Germinal center (tissue), 1 donor: ENCODE measurements at regions not wholly inside any gene's neighbourhood (a gene's known extent, or its start where the extent isn't known, plus 50 kb on each side); places are given as distances from the start of the nearest gene placed in this dataset.

Source experiments
- DNase-seq: peaks from one replicate; pipeline ENCODE4 v3.0.0; 2012; ENCODE audit warnings: mixed read lengths, low spot score

DNA sequence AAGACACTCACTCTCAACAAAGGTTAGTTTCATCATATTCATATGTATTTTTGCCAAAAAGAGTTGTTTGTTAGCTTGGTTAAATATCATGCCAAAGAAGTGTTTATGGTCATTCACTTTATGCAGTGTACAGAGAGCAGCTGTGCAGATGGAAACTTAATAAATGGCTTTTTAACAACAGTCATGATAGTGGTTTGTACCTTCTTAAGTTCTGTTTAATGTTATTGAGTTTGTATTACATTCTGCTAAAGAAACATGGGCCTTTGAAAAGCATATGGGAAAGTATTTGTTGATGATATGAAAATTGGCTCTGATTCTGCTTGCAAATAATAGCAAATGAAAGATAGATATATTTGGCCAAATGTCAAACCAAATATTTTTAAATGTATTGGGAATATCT lies 607.3 kb downstream of the NCAM2 start:
- DNase-seq: no peak

DNA sequence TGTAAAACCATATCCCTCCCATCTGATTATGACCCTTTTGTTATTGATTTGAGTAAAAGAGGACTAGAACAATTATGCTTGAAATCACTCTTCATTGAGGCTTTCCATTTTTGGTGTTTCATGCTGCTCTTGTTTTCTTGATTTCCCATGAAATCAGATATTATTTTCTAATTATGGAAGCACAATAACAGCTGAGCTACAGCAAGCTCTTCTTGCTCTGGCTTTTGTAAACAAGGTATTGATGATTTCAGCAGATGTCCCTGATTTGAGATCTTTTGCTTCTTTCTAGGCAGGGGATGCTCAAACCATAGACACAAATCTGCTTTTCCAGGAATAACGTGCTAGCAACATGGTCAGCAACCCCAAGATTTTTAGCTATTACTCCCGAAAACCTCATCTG lies 607.8 kb downstream of the NCAM2 start:
- DNase-seq: no peak

DNA sequence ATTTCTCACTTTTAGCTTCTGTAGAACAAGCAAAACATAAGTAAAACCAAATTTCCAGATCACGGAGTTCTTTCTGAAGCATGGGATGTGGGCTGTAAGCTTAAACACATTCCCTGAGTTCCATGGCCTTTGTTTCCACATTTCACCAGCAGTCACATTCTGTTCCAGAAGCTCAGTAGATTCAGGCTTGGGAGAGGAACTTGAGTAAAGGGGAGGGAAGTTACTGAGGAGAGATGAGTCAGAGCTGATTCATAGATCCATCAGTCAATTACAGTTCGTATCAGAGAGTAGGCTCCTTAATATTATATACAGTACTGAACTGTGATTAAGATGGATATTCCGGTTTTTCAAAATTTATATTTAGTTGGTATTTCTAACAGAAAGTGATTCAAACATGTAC lies 614.3 kb downstream of the NCAM2 start:
- no peak for DNase-seq

DNA sequence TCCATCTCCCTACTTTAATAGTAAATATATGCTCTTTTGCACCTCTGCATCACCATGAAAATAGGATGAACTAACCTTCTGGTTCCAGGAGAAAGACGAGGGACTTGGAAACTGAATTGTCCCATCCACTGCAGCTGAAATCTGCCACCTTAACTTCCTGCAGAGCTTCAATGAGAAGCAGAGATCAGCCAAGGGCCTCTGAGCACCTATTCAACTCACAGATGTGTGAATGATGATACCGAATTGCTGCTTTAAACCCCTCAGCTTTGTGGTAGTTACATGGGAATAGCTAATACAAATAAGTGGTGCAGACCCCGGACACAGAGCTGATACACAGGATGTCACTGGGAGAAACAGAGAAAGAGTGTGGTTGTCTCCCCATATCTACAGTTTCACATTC lies 616.8 kb downstream of the NCAM2 start:
- no peak for DNase-seq

DNA sequence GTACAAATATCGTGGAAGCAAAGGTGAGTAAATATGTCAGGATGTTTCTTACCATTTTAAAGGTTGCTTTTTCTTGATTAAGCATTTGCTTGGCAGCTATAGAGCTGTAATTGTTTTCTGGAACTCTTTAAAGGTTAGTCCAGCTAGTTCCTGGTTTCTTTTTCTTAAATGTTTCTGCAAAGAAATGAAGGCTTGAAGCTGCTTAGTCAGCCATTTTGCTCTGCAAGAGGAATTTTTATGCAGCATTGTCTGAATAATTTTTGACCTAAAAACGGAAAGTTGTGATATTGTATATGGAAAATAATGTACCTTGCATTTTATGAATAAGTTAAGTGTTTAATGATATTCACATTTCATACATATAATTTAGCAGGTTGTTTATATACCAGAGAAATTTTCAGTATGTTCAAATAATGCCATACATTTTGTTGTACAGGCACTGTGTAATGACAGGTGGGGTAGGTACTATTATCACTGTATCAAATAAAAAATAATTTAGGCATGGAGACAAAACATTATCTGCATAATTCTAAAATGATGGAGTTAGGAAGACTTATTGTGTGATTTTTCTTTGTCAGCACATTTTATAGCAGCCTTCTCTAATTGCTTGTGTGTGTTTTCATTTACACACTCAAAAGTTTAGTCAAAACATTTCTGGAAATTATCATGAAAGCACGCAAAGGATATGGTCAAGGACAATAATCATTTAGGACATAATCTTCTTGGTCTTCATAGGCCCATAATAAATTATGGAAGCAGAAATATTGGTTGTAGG lies 624.4 kb downstream of the NCAM2 start:
- no peak for DNase-seq

DNA sequence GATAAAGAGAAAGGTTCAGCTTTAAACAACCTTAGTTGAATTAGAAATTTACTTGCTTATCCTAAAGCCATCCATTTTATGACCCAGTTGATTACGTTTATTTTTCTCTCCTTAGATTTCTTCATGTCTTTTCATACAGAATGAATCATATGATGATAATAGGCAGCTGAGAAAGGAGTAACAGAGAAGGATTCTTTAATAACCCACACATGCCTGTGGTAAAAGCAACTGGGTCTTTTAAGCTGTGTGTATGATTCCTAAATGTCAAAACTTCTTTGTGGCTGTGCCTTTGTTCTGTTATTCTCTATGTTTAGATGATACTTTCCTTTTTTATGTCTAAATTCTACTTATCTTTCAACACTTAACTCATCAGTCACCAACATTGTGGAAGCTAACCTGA lies 626.5 kb downstream of the NCAM2 start:
- no peak for DNase-seq

DNA sequence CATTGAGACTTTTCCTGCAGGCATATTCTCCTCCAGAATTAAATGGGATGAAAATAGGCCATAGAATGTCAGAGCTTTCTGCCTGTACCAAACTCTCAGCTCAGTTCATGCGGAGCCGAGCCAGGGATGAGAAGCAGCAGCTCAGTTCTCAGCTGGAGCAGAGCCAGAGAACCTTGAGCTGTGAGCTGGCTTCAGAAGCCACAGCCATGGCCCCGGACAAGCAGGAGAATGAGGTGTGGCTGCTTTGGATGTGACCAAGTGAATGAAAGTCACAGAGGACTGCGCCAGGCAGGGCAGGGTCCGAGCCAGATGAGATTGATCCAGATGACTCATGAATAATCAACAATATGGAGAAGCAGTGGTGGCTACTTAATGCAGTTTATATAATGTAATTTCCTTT lies 633.8 kb downstream of the NCAM2 start:
- no peak for DNase-seq

DNA sequence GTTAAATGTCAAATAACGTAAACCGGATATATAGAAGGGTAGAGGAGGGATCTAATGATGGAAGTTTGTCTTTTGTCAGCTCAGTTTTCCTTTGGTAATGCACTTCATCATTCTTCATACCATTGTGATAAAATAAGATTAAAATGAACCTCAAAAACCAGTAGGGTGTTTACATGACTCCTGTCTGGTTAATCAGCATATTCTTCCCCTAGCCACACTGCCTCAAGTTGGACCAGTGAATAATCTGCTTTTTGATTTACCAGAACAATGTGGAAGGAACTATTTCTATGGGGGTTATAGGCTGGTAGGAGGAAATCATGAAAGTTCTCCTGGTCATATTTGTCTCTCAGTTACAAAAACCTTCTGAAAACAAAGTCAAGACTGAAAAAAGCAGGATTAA lies 634.7 kb downstream of the NCAM2 start:
- DNase-seq: no peak

DNA sequence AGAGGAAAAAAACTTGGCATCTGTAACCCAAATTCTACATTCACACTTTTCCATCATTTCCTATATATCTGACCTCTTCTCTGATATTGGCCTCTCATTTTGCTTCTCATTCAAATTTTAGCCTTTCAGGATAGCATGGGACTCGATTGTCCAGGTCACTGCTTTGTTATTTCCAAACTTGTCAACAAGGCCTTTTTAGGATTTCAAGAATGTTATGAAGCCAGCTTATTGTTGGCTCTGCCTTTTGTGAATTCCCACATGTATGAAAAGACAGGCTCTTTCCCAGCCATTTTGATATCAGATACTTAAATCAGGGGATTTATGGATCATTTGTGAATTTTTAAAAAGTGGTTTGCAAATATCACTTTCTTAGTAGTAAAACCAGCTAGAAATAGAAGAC lies 663.5 kb downstream of the NCAM2 start:
- no peak for DNase-seq

DNA sequence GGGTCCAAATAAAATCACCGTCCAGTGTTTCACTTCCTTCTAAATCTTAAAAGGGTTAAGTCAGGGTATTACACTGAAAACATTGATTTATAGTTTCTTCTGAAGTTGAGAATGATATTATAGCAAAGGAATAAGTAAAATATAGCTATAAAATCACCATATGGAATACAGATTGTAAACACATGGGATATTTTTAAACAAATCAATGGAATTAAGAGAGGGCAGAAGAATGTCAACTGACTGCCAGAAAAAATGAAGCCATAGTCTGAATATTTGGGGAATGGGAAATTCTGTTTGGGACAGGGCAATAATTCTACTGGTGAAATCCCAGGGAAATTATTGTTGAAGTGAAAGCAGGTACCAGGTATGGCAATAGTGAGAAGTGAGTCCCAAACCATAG lies 664.6 kb downstream of the NCAM2 start:
- DNase-seq: no peak

DNA sequence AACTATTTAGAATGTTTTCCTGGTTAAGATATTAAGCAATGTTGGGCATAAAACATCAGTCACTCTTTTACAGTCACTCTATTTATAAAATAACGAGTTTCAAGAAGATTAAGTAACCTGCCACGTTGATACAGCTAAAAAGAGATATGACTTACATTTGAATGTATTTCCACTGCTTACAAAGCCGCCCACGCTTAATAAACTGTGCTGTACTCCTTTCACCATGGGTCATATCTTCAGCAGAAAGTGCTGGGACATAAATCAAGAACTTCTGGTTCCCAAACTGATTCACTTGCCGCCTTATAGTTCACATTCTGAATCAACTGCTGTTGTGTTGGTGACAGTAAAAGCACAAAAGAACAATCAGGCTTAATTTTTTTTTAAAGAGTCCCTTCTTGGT lies 666.7 kb downstream of the NCAM2 start:
- DNase-seq: no peak

DNA sequence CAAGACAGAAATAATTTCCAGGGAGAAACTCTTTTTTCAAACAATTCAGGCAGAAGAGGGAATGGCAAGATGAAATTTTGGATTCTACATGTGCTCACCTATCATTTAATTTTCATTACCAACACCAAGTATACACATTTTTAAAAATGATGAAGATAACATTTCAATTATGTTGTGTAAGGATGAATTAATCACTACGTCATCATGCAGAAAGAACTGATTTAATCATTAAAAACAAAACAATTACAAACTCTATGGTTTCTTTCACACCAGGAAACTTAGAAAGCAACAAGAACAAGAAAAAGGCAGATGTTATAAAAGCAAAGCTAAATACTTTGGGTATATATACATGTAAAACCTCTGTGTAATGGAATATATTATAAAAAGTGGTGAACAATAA lies 668.5 kb downstream of the NCAM2 start:
- no peak for DNase-seq

DNA sequence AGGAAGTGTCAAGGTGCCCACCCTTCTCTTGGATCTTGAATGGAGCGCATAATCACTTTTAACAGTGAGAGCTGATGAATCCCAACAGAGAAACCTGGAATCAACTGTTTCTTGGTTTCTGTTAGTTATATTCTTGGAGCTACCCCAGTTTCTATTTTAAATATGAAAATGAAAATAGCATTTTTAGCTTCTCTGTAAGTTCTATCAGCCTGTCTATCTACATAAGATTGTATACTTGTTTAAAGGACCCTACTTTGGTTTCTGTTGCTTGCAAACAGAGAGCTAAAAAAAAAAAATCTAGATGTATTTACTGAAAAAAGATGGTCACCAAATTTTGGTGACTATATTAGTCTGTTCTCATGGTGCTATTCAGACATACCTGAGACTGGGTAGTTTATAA lies 670.0 kb downstream of the NCAM2 start:
- DNase-seq: no peak

DNA sequence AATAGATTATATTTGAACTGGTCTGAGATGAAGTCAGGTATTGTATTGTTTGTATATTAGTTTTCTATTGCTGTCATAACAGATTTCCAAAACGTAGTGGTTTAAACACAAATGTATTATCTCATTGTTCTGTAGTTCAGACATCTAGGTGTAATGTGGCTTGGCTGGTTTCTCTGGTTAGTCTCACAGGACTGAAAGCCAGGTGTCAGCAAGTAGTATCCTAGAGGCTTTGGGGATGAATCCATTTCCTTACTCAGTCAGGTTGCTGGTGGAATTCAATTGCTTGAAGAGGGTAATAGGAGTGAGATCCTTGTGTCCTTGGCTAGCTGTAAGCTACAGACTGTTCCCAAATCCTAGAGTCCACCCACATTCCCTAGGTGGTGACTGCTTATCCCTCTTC lies 675.8 kb downstream of the NCAM2 start:
- DNase-seq: no peak

DNA sequence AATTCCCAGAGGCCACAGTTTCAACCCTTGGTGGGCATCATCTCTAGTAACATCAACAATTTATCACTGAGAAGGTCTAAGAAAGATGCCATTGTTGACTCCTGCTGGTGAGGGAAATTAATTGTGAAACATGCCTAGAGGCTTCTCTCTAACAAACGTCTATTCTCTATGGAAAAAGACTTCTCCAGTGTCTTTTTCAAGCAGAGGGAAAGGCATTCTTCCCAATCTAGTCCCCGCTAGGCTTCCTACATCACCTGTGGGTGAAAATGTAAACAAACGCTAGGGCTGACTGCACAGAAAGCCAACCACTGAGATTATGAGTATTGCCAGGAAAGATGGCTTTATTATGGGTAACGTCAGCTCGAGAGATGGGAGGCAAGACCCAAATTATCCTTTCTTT lies 677.4 kb downstream of the NCAM2 start:
- no peak for DNase-seq

DNA sequence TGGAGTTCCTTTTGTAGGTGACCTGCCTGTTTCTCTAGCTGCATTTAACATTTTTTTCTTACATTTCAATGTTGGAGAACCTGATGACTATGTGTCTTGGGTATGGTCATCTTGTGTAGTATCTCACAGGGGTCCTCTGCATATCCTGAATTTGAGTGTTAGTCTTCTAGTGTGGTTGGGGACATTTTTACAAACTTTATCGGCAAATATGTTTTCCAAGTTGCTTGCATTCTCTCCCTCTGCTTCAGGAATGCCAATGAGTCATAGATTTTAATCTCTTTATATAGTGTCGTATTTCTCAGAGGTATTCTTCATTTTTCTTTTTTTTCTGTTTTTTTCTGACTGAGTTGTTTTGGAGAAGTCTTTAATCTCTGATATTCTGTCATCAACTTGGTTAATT lies 684.0 kb downstream of the NCAM2 start:
- DNase-seq: no peak

DNA sequence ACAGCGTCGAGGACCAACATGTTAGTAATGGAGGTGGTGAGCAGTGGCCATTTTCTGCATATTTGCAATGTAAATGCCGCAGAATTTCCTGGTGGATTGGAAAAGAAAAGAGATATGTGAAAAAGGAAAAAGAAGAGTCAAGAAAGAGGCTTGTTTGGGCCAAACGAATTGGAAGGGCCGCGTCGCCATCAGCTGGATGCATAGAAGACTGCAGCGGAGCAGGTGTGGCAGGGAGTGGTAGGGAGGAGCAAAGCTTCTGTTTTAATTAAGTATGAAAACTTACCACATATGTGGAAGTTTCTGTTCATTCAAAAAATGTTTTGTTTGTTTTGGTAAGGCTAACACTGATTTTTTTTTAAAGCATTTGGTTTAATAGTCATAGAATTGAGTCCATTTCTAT lies 690.7 kb downstream of the NCAM2 start:
- no peak for DNase-seq

DNA sequence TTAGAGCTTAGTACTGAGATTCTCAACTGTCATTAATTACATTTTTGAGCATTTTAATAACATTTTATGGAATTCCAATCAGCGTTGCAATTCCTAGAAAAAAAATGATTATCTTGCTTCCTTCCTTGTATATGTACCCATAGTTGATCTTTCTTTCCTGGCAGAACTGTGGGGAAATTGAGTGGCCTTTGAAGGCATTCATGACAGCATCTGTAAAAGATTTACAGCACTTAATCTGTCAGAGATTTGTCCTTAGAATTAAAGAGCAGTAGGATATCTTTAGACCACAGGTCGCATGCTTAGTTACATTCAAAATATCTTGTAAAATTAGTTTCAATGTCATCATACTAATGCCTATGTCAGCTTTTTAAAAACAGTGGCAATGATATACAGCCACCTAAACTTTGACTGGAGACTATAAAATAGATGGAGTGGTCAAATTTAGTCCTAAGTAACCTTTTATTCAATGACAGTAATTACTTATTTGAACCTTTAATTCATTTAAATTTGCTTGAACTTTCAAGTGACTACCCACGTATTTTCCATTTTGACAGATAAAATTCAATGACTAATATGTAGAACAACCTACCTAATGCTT lies 692.0 kb downstream of the NCAM2 start:
- DNase-seq: no peak

DNA sequence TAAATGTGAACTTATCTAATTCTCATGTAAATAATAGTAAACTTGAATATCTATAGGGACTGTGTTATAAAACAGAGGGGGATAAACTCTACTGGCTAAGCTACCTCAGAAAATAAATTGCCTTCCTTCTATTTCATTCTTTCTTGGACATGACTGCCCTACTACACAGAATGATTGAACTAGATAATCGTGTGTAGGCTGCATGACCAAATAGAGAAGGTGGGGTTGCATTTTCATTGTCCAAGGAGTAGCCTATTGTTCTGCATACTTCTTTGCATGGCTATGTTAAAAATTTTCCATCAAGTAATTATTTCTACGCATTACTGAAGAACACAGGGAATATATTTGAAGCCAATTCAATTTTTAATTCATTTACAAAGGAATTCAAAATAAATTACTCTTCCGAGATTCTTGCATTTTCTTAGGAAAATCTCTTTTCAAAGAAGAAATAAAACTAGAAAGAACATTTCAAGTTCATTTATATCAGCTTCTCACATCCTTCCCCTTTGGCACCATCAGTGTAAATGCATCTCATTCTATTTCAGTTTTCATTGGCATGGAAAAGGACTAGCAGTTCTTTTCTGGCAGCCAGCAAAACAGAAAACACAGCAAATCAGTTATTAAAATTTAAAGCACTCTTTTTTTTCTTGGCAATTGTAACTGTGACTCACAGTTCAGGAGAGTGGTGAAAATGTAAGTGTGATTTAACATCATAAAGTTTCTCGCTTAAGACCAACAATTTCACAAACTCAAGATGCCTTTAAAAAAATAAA lies 714.7 kb downstream of the NCAM2 start:
- no peak for DNase-seq

DNA sequence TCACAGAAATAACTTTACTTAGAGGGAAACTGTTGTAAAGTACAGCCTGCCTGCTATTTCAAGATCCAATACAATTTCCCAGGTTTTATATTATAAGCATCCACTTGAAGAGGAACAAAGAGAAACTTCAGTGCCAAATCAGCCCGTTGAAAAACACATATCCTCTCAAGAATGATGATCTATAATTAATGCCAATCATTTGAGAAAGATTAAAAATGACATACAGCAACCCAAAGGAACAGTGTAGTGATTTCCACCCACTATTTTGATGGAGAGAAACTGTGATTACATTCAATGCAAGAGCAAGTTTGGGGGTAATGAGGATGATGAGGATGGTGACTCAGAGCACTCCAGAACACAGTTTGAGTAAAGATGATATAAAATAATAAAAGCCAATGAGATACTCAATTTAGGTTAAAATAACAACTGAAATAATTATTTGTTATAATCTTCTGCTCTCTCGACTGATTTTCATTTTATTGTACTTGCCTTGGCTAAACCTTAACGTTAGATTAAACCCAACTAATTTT lies 715.5 kb downstream of the NCAM2 start:
- no peak for DNase-seq

DNA sequence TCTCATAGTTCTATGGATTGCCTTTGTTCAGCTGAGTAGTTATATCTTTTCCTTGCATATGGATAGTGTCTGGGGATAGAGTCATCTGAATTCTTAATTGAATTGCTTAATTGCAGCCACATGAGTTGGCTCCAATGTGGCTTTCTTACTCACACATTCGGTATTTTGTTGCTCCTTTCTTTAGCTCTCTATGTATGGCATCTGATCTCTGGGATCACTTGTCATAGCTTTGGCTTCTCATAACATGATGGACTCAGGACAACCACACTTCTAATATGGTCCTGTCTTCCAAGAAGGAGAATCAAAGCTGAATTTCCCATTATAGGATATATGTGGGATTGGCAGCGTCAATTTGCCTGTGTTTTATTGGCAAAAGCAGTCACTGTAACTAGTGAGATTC lies 716.2 kb downstream of the NCAM2 start:
- DNase-seq: no peak

DNA sequence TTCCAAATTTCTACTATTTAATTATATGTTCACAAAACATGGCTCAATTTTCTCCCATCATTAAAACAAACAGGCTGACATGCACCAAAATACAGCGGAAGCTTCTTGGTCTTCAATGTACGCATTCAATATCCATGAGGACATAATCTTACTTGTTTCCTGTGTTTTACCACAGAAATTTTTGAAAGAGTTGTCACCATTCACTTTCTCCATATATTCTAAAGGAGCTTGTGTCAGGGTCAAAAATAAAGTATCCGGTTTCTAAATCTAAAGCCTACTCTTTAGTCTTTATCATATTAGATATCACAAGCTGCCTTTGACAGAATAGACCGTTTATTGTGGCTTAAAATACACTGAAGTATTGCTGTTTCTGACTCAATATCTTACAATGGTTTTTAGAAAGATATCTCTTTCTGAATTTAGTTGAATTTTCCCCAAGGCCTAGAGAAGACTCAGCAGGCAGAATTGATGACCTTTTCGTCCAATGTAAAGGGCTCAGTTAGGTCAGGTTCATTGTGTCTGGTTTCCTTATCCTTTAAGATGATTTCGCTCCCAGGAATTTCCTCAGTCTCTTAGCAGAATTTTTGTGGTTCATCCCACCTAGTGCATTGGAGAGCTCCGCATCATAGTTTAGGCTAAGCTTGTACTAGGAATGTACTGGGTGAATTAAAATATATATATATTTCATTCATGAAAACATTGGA lies 717.2 kb downstream of the NCAM2 start:
- no peak for DNase-seq

DNA sequence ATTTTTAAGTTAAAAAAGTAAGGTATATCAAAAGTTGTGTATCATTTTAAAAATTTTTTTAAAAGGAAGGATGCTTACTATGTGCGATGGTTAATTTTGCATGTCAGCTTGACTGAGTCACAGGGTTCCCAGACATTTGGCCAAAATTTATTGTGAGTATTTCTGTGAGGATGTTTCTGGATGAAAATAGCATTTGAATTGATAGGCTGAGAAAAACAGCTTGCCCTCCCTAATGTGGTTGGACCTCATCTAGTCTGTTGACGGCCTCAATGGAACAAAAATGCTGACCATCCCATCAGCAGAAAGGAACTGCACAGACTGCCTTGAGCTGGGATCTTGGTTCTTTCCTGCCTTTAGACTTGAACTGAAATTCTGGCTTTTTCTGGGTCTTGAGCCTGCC lies 724.5 kb downstream of the NCAM2 start:
- no peak for DNase-seq
